Fibroblast of villous mesenchyme (primary cell): ENCODE measurements at regions not wholly inside any gene's neighbourhood (a gene's known extent, or its start where the extent isn't known, plus 50 kb on each side); places are given as distances from the start of the nearest gene placed in this dataset.

Experiments
- DNase-seq: peaks from one replicate; pipeline ENCODE4 v3.0.0-alpha.2; 2010; ENCODE audit warnings: low read depth
- H3K4me3 ChIP-seq: 2 replicates; pipeline ENCODE4 v1.5.1; 2011; ENCODE audit warnings: low read depth, mild to moderate bottlenecking, low read length
- TF ChIP-seq, protein P1 (sequence below): IDR thresholded peaks from 2 replicates; pipeline ENCODE4 v1.5.1; 2012; ENCODE audit warnings: low read depth, mild to moderate bottlenecking, low read length; ENCODE audit not compliant: insufficient read depth

DNA sequence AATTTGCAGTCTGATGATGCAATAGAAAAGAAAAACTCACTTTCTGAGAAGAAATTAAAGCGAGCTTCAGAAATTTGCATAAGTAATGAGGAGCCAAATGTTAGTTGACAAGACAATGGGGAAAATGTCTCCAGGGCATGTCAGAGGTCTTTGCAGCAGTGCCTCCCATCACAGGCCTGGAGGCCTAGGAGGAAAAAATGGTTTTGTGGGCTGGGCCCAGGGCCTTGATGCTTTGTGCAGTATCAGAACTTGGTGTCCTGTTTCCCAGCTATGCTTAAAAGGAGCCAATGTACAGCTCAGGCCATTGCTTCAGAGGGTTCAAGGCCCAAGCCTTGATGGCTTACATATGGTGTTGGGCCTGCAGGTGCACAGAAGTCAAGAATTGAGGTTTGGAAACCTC lies 298.4 kb downstream of the SMARCA2 start:
- TF ChIP-seq, protein P1, sequence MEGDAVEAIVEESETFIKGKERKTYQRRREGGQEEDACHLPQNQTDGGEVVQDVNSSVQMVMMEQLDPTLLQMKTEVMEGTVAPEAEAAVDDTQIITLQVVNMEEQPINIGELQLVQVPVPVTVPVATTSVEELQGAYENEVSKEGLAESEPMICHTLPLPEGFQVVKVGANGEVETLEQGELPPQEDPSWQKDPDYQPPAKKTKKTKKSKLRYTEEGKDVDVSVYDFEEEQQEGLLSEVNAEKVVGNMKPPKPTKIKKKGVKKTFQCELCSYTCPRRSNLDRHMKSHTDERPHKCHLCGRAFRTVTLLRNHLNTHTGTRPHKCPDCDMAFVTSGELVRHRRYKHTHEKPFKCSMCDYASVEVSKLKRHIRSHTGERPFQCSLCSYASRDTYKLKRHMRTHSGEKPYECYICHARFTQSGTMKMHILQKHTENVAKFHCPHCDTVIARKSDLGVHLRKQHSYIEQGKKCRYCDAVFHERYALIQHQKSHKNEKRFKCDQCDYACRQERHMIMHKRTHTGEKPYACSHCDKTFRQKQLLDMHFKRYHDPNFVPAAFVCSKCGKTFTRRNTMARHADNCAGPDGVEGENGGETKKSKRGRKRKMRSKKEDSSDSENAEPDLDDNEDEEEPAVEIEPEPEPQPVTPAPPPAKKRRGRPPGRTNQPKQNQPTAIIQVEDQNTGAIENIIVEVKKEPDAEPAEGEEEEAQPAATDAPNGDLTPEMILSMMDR, result no peak
- no peak for DNase-seq
- H3K4me3 ChIP-seq, result no peak overlapping the region

DNA sequence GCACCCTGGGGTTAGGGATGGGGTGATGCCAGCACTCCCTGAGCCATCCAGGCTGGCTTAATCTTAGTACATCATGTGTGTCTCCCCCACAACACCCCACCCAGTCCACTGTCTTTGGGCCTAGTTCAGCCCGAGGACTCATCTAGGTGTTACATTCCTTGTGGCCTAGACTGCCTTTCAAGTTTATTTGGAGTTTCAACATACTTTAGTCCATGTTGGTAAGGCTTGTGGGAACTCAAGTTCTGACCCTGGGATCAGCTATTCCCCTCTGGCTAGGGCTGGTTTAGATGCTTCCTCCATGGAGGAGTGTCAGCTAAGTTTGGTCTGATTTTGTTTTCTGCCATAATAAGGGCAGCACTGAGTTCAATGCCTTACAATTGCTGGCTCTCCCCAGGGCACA lies 302.4 kb downstream of the SMARCA2 start:
- H3K4me3 ChIP-seq, result no peak overlapping the region
- TF ChIP-seq, protein P1, result no peak
- DNase-seq, result peak; percentile 22

DNA sequence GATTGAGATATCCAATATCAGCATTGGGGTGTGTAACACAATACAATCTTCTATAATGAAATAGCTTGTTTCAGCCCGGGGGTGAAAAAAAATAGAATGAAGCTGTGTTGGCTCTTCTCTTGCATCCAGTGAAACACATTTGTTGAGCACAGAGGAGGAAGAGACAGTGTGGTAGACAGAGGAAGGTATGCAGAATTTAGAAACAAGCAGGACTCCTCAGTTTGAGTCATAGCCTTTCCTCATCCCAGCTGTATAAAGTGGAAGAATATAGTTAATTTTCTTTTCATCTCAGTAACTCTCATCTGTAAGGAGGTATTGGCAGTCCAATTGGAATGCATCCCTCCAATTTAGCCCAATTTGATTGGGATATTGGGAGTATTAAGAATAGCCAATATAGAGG lies 302.2 kb upstream of the VLDLR start:
- DNase-seq, result no peak
- TF ChIP-seq, protein P1, result no peak
- no peak overlapping the region for H3K4me3 ChIP-seq

DNA sequence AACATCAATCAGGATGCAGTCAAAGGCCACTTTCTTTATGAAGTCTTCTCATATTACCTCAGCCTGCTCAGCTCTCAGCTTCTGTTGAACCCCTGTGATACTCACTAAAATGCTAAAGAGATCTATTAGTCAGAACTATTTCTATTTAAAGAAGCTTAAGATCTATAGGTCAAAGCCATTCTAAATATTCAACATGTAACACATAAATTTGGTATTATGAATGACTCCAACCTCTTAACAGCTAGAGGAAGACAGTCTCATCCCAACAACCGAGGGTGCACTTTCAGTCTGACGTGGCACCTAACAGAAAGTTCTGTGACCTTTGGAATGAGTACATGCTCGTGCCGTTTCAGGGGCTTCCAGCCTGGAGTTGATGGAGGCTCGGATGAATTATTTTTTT lies 301.5 kb upstream of the VLDLR start:
- no peak overlapping the region for H3K4me3 ChIP-seq
- TF ChIP-seq, protein P1, result no peak
- DNase-seq, result no peak

DNA sequence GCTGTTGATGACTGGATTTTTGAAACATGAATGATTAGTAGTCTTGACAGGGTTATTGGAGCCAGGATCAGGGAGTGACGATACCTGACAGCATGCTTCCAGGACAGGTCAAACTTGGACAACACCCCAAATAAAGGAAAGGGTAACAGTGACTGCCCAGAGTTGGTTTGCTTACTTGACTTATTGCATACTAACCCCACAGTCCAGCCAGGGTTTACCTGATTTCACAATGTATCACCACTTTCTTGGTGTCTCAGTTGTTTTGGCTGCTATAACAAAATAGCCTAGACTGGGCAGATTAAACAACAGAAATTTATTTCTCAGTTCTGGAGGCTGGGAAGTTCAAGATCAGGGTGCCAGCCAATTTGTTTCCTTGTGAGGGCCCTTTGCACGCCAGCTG lies 301.0 kb upstream of the VLDLR start:
- no peak overlapping the region for H3K4me3 ChIP-seq
- DNase-seq, result no peak
- TF ChIP-seq, protein P1, result no peak

DNA sequence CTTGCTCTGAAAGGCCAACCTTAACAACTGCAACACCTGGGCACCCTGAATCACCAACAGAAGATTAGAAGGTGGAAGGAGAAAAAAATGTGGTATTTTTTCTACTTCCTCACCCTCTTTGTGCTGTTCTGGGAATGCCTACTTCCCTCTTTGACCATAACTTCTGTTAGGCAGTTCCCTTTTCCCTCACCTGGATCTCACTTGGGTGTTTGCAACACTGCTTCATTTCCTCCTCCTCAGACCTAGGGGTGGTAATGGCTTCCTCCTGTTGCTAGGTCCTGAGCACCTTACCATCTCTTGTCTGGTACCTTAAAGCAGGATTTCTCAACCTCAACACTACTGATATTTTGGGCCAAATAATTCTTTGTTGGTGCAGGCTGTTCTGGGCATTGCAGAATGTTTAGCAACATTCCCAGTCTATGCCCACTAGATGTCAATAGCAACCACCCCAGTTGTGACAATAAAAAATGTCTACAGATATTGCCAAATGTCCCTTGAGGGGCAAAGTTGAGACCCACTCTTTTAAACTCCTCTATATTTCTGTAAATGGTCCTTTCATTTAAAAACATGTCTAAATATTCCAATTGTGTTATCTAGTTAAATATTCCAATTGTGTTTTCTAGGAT lies 300.0 kb upstream of the VLDLR start:
- H3K4me3 ChIP-seq, result no peak overlapping the region
- DNase-seq, result no peak
- TF ChIP-seq, protein P1, result no peak

DNA sequence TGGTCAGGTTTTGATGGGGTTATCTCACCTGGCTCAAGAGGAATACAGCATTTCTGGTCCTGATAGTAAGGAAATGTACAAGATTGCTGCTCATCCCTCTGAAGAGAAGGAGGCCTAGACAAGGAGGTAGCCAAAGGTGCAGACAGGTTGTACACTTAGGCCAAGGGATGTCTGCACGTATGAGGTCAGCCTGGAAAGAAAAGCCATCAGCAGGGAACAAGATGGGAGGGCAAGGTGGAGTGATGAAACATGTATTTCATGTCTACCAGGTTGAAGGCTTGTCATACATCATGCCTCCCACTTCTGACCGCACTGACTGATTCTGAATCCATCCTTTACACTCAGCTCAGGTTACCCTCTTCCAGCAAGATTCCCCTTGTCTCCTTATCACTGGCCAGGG lies 296.8 kb upstream of the VLDLR start:
- TF ChIP-seq, protein P1, result no peak
- DNase-seq, result no peak
- H3K4me3 ChIP-seq, result no peak overlapping the region
